ENCODE measurements at regions not wholly inside any gene's neighbourhood (a gene's known extent, or its start where the extent isn't known, plus 50 kb on each side); places are given as distances from the start of the nearest gene placed in this dataset.

GRCh38 chr6:21881969-21882465 is 288.5 kb downstream of the SOX4 start:
- H3K27ac ChIP-seq: no peak overlapping the region
- no peak for DNase-seq (ENCODE audit: low spot score in 2 of 2)
- no peaks in the 10 kb centered on the region for H3K27me3 ChIP-seq
- intact Hi-C loops (cut with DNase I; ENCODE audit: low total_unique reads): no loop called here
- no peaks in the 10 kb centered on the region for H3K36me3 ChIP-seq
- TF ChIP-seq POLR2AphosphoS5 (IDR thresholded peaks at IDR 0.05) (no peak), POLR2A (IDR thresholded peaks at IDR 0.05) (no peak), CTCF (IDR thresholded peaks at IDR 0.05) (no peak)
- peaks cover 5 to 9% of the 10 kb centered on the region in 2 donors for H3K4me1 ChIP-seq
- H3K4me3 ChIP-seq: no peak overlapping the region
- H3K9me3 ChIP-seq: no peaks in the 10 kb centered on the region

GRCh38 chr6:21883595-21884328 is 290.2 kb downstream of the SOX4 start:
- Histone ChIP-seq H3K4me3 (no peak overlapping the region), H3K27ac (peak overlapping the region; percentile 71 to 75), H3K4me1 (peaks cover 5 to 9% of the 10 kb centered on the region in 2 donors), H3K9me3 (no peaks in the 10 kb centered on the region), H3K27me3 (no peaks in the 10 kb centered on the region), H3K36me3 (no peaks in the 10 kb centered on the region)
- no peak for DNase-seq (ENCODE audit: low spot score in 2 of 2)
- no peak for TF ChIP-seq POLR2A (IDR thresholded peaks at IDR 0.05)
- TF ChIP-seq CTCF (IDR thresholded peaks at IDR 0.05): no peak
- TF ChIP-seq POLR2AphosphoS5 (IDR thresholded peaks at IDR 0.05): no peak
- intact Hi-C loops (cut with DNase I; ENCODE audit: low total_unique reads): no loop called here

DNA sequence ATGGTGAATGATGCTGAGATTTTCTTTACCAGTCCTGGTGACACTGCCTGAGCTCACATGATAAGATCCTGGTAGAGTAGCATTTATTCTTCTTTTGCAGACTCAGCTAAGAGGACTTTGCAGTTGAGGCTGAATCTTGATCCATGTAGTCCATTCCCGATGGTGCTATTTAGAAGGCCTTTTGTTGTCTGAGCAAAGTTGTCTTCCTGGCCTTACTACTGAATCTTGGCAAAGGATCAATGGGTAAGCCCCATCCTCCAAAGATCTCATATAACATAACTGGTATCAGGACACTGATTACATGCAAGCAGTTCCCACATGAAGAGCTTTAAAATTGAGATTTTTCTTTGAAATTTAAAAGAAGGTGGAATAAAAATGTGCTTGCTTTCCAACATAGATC is 291.6 kb downstream of the SOX4 start:
- DNase-seq (ENCODE audit: low spot score in 2 of 2): no peak
- intact Hi-C loops (cut with DNase I; ENCODE audit: low total_unique reads): no loop called here
- H3K4me1 ChIP-seq: peaks cover 5 to 9% of the 10 kb centered on the region in 2 donors
- H3K4me3 ChIP-seq: peak overlapping the region in 1 of 3 donors; percentile 5
- H3K27me3 ChIP-seq: no peaks in the 10 kb centered on the region
- no peak for TF ChIP-seq POLR2AphosphoS5 (IDR thresholded peaks at IDR 0.05)
- TF ChIP-seq POLR2A (IDR thresholded peaks at IDR 0.05): no peak
- no peak for TF ChIP-seq CTCF (IDR thresholded peaks at IDR 0.05)
- peak overlapping the region; percentile 71 to 76 for H3K27ac ChIP-seq
- no peaks in the 10 kb centered on the region for H3K9me3 ChIP-seq
- H3K36me3 ChIP-seq: no peaks in the 10 kb centered on the region

DNA sequence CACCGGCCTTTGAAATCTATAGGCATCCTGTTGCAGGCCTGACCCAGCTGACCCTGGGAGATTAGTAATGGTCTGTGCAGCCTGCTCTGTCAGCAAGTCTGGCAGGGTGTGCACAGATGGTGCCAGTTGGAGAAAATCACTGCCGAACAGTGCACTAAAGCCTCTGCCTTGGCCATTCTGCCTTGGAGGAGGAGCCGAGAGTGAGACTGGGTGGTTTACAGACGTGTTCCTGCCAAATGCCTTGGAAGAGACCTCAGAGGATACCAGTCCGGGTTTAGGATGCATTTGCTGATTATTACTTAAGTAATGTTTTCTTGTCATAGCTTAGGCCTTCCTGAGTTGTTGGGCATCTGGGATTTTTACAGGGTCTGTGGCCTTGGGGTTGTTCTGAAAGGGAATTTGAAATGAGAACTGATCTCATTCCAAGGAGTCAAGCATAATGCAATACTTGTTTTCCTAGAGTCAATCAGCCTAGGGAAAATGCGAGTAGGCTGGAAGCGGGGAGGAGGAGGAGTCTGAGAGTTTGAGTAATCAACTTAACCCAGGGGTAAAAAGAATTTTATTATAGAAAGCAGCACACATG is 292.1 kb downstream of the SOX4 start:
- peak overlapping the region; percentile 71 to 76 for H3K27ac ChIP-seq

More for the DNA sequence above, 292.1 kb downstream of the SOX4 start:
- peaks cover 5 to 9% of the 10 kb centered on the region in 2 donors for H3K4me1 ChIP-seq
- DNase-seq (ENCODE audit: low spot score in 2 of 2): peak in 1 of 2 donors; percentile 65
- H3K27me3 ChIP-seq: no peaks in the 10 kb centered on the region
- H3K4me3 ChIP-seq: peak overlapping the region in 1 of 3 donors; percentile 5
- no peaks in the 10 kb centered on the region for H3K36me3 ChIP-seq
- H3K9me3 ChIP-seq: no peaks in the 10 kb centered on the region
- TF ChIP-seq CTCF (IDR thresholded peaks at IDR 0.05) (no peak), POLR2AphosphoS5 (IDR thresholded peaks at IDR 0.05) (no peak), POLR2A (IDR thresholded peaks at IDR 0.05) (no peak)
- intact Hi-C loops (cut with DNase I; ENCODE audit: low total_unique reads): no loop called here

Measured in breast epithelium (tissue), 4 donors.